Fibroblast of mammary gland (primary cell): ENCODE measurements at regions not wholly inside any gene's neighbourhood (a gene's known extent, or its start where the extent isn't known, plus 50 kb on each side); places are given as distances from the start of the nearest gene placed in this dataset.
"Not testable (repeated sequence)": the region's sequence is repeated elsewhere in the genome, so short reads cannot be mapped to it uniquely, and the experiment has no call there.

Experiments
- DNase-seq: peaks from one replicate; pipeline ENCODE4 v3.0.0-alpha.2; 2010; ENCODE audit warnings: low read depth
- H3K4me3 ChIP-seq: 2 replicates; pipeline ENCODE4 v1.5.1; 2011; ENCODE audit warnings: low read depth, mild to moderate bottlenecking, low read length, moderate library complexity; ENCODE audit not compliant: control insufficient read depth
- TF ChIP-seq, protein P1 (sequence below): conservative IDR thresholded peaks from 2 replicates; pipeline ENCODE4 v1.5.1; 2011; ENCODE audit warnings: low read depth, low read length, inconsistent platforms; ENCODE audit not compliant: control insufficient read depth, insufficient read depth

GRCh38 chr7:140283472-140283871 is 106.7 kb upstream of the KDM7A start:
- TF ChIP-seq, protein P1, sequence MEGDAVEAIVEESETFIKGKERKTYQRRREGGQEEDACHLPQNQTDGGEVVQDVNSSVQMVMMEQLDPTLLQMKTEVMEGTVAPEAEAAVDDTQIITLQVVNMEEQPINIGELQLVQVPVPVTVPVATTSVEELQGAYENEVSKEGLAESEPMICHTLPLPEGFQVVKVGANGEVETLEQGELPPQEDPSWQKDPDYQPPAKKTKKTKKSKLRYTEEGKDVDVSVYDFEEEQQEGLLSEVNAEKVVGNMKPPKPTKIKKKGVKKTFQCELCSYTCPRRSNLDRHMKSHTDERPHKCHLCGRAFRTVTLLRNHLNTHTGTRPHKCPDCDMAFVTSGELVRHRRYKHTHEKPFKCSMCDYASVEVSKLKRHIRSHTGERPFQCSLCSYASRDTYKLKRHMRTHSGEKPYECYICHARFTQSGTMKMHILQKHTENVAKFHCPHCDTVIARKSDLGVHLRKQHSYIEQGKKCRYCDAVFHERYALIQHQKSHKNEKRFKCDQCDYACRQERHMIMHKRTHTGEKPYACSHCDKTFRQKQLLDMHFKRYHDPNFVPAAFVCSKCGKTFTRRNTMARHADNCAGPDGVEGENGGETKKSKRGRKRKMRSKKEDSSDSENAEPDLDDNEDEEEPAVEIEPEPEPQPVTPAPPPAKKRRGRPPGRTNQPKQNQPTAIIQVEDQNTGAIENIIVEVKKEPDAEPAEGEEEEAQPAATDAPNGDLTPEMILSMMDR: no peak
- H3K4me3 ChIP-seq: no peak overlapping the region
- no peak for DNase-seq

GRCh38 chr7:140281960-140282359 is 105.2 kb upstream of the KDM7A start:
- H3K4me3 ChIP-seq: no peak overlapping the region
- TF ChIP-seq, protein P1: no peak
- no peak for DNase-seq

- no peak overlapping the region for H3K4me3 ChIP-seq
- no peak for DNase-seq
- TF ChIP-seq, protein P1: no peak
Measured at GRCh38 chr7:140281255-140281654, 104.5 kb upstream of the KDM7A start.

GRCh38 chr7:140276001-140276400 is 99.2 kb upstream of the KDM7A start:
- TF ChIP-seq, protein P1: no peak
- no peak overlapping the region for H3K4me3 ChIP-seq
- DNase-seq: no peak

DNA sequence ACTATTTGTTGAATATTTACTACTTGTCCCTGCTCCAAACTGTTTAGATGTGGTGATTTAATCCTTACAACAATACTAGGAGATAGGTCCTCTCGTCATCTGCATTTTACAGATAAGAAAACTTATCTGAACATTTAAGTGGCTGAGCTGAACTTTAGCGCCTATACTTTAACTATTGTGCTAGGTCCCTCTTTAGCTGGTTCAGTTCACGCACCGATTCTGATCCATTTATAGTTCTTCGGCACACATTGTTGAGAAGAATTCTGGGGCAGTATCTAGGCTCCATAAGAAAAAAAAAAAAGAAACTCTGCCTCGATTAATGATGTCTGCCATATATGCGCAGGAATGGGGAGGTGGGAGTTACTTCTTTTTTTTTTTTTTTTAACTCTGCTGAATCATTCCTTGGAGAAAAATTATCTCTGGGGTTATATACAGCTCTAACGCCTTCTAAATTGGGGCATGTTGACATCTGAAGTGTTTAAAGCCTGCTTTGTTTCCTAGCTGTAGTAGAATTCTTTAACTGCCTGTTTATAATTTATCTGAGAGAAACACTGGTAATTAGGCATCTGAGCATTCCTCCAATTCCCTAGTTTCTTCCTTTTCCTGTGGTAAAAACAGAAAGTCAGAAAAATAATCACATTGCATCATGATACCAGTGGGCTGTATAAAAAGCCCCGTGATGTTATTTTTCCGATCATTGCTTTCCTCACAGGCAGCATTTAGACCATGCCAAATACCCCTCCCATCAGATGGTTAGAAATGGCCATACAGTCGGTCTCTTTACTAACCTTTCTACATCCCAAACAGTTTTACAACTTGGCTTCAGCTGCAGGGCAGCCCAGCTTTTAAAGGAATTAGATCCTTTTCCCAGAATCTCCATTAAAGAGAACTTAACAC is 98.5 kb upstream of the KDM7A start:
- DNase-seq: peak; percentile 12
- TF ChIP-seq, protein P1: no peak
- H3K4me3 ChIP-seq: no peak overlapping the region

GRCh38 chr7:140273417-140273816 is 96.6 kb upstream of the KDM7A start:
- DNase-seq: no peak
- no peak overlapping the region for H3K4me3 ChIP-seq
- TF ChIP-seq, protein P1: no peak

- DNase-seq: not testable (repeated sequence)
Measured at GRCh38 chr7:140271643-140271968, 94.8 kb upstream of the KDM7A start.

More at GRCh38 chr7:140271643-140271968, 94.8 kb upstream of the KDM7A start:
- H3K4me3 ChIP-seq: not testable (repeated sequence)
